Occipital lobe (tissue), 1 donor: ENCODE measurements at regions not wholly inside any gene's neighbourhood (a gene's known extent, or its start where the extent isn't known, plus 50 kb on each side); places are given as distances from the start of the nearest gene placed in this dataset.
A peak's percentile ranks its signal among the peaks of the same experiment; 100 is the strongest.

Experiments used
- DNase-seq: peaks from one replicate; lab custom pipeline; 2025; lab: John Stamatoyannopoulos, UW

DNA sequence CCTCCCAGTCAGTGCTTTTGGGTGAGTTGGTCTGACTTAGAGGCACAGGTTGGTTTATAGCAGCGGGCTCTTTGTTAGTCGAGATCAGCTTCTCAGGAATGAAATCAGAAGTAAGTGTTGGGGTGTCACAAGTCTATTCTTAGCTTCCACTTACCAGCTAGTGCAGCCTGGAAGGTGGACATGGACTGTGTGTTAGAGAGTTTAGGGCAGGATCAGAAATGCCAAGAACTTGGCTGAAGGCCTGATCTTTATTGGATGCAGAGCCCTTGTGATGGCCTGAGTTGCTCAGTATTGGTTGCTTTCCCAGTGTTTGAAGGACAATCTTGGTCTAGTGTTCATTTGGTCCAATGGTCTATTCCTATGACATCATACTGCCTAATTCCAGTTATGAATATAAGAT lies 377.0 kb upstream of the USP24 start:
- DNase-seq = no peak

- DNase-seq = no peak
These were observed 374.6 kb upstream of the USP24 start for GRCh38 chr1:55589671-55590297.

- no peak for DNase-seq
These were observed 373.1 kb upstream of the USP24 start for GRCh38 chr1:55588309-55588708.

DNA sequence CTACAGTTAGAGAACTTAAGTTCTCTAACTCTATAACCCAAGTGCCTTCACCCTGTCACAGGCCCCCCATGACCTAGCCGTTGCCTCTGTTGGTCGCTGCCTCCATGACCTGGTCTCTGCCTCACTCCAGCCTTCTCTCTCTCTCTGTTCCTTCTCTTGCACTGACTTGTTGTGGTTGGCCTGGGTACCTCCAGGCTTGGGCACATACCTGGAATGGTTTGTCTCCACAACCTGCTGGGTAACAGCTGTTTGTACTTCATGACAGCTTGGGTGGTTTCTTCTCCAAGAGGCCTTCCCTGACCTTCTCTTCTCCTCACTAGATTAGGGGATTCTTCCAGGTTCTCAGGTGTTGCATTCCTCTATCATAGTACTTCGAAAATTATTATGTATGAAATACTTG lies 371.6 kb upstream of the USP24 start:
- DNase-seq = no peak

DNA sequence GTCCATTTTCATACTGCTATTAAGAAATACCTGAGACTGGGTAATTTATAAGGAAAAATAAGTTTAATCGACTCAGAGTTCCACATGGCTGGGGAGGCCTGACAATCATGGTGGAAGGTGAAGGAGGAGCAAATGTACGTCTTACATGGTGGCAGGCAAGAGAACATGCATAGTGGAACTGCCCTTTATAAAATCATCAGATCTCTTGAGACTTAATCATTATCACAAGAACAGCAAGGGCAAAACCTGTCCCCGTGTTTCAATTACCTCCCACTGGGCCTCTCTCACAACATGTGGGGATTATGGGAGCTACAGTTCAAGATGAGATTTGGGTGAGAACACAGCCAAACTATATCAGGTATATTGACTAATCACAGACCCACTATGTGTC lies 370.2 kb upstream of the USP24 start:
- DNase-seq = no peak

- DNase-seq = no peak
These were observed 369.6 kb upstream of the USP24 start for GRCh38 chr1:55584526-55585401.

DNA sequence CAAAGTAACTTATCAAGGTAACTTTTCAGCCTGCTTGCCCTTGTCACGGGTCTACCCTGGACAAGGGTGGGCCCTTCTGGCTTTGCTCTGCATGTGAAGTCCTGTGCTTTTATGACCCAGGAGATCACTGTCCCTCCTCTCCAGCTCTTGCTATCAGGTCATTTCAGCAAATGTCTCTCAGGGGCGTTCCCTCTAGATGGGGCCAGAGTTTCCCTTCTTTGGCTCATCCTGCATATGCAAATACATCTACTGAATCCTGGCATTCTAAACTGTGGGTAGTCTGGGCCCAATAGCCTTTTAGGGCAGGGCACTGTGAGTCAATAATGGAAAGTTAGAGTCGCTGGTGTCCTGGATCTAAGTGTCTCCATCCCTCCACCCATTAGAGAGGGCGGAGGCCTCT lies 366.9 kb upstream of the USP24 start:
- no peak for DNase-seq

- DNase-seq = no peak
These were observed 365.7 kb upstream of the USP24 start for GRCh38 chr1:55580845-55581332.

- no peak for DNase-seq
These were observed 364.3 kb upstream of the USP24 start for GRCh38 chr1:55579332-55580001.

DNA sequence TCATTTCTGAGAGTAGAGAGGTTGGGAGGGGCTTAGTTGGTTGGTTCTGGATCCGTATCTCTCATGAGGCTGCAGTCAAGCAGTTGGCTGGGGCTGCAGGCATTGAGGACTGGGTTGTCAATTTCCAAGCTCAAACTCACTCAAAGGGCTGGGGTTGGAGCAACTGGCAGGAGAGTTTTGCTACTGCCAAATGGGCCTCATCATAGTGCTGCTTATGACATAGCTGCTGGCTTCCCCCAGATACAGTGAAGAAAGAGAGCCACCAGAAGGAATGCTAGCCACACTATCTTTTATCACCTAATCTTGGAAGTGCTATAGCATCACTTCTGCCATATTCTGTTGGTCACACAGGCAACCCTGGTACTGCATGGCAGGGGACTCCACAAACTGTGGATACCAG lies 363.5 kb upstream of the USP24 start:
- DNase-seq = no peak

- peak; percentile 55 for DNase-seq
These were observed 360.6 kb upstream of the USP24 start for GRCh38 chr1:55575571-55576279.

DNA sequence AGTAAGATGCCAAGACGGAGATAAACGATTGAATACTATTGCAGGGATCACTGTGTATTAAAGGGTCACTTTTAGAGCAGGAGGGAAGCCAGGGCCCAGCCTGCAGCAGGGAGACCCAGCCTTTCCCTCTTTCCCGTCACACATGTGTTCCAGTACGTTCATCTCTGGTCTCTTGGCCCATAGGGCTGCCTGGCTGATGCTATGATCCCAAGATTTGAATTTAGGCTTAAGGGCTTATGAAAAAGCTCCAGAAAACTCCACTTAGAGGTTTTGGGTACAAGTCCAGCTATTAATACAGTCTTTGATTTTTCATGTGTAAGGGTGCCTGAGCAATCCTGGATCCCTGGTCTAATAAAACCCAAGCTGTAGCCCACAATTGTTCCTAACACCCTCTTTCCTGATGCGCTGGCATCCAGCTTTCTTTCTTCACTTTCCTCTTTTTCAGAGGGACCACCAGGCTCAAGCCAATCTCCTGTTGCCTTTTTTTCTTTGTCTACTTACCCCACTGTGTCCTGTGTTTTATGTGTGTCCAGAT lies 359.6 kb upstream of the USP24 start:
- no peak for DNase-seq

GRCh38 chr1:55572878-55573734 lies 357.9 kb upstream of the USP24 start:
- DNase-seq = no peak

DNA sequence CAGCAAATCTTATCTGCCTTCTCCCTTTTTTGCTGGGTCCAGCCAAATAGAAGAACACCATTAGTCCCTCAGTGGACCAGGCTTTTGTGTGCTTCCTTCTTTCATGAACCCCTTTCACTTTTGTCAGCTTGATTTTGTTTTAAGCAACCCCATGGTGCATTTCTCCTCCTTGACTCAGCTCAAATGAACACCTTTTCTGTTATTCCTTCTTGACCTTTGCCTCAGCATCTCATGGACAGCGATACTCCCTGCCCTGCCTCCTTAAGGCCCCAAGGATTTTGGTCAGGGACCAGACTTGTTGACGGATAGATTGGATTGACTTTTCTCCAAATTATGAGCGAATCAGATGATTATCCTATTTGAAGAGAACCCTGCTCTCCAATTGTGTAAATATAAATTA lies 356.6 kb upstream of the USP24 start:
- no peak for DNase-seq

DNA sequence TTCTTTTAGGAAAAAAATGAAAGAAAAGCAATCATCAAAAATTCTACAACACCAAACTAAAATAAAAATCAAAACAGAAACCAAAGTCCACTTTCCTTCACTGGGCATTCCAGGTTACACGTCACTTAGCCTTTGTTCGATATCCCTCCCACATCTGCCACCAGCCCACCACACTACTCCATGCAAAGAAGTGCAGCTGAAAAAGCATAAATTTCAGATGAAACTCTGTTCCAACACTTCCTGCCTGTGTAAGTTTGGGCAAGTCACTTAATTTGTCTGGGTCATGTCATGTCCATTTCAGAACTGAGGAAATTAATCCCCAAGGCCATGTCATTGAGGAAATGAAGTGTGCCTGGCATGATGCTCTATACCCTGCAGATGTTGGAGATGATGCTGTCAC lies 354.3 kb upstream of the USP24 start:
- no peak for DNase-seq

GRCh38 chr1:55568732-55569131 lies 353.6 kb upstream of the USP24 start:
- no peak for DNase-seq

DNA sequence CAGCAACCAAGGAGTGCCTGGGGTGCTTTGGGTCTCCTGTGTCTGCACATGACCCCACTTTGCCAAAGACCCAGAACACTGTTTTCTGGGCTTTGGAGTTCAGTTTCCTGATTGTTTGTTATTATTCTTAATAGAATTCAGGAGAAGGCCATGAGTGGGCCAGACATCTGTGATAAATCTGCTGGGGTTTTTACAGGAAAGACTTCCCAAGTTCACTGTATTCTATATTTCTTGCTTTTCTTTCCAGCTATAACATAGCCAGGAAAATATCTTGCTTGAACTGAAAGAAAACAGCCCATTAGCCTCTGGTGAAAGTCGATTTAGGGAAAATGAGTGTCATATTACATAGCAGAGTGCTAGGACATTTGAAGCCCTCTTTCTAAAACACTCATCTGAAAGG lies 345.1 kb upstream of the USP24 start:
- no peak for DNase-seq

GRCh38 chr1:55559842-55560241 lies 344.7 kb upstream of the USP24 start:
- no peak for DNase-seq

- no peak for DNase-seq
These were observed 344.0 kb upstream of the USP24 start for GRCh38 chr1:55559161-55559611.

DNA sequence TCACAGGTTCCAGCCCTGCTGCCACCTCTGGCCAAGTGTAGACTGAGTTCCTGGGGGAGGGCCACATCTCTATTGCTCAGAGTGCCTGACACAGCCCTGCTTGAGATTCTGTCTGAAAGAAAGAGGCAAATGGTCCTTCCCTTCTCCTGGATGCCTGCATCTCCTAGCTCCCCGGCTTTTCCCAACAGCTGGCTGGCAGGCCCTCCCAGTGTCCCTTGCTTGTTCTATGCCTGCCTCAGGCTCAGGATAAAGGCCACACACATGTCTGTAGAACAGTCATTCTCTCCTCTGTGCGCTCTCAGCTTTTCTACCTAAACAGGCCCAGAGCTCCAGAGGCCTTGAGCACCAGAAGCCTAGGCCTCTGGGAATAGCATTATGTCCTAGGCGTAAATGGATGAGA lies 343.4 kb upstream of the USP24 start:
- no peak for DNase-seq
